ENCODE measurements at regions not wholly inside any gene's neighbourhood (a gene's known extent, or its start where the extent isn't known, plus 50 kb on each side); places are given as distances from the start of the nearest gene placed in this dataset.
"Not testable (repeated sequence)": the region's sequence is repeated elsewhere in the genome, so short reads cannot be mapped to it uniquely, and the experiment has no call there.

- Mint-ChIP-seq H3K36me3 (no peaks in the 10 kb centered on the region), H3K27me3 (no peaks in the 10 kb centered on the region), H3K9me3 (no peaks in the 10 kb centered on the region), H3K4me3 (no peak overlapping the region), H3K27ac (peak overlapping the region in 1 of 6 donors; percentile 49), H3K4me1 (peaks cover 18 to 44% (median 26%) of the 10 kb centered on the region in 3 donors)
- DNase-seq (no peak), ATAC-seq (ENCODE audit: low read depth in 2 of 2) (no peak)
Observed at GRCh38 chr16:29321585-29321984, 84.9 kb downstream of the NPIPB11 start.

- H3K27me3 Mint-ChIP-seq = no peaks in the 10 kb centered on the region
- H3K4me3 Mint-ChIP-seq = no peak overlapping the region
- H3K9me3 Mint-ChIP-seq = no peaks in the 10 kb centered on the region
- DNase-seq (no peak), ATAC-seq (ENCODE audit: low read depth in 2 of 2) (no peak)
- no peaks in the 10 kb centered on the region for H3K36me3 Mint-ChIP-seq
- peaks cover 22 to 42% (median 27%) of the 10 kb centered on the region in 3 donors for H3K4me1 Mint-ChIP-seq
- H3K27ac Mint-ChIP-seq = peak overlapping the region in 1 of 6 donors; percentile 14
Observed at GRCh38 chr16:29321000-29321393, 85.5 kb downstream of the NPIPB11 start.

GRCh38 chr16:29320274-29320999, 86.1 kb downstream of the NPIPB11 start:
- H3K36me3 Mint-ChIP-seq = no peaks in the 10 kb centered on the region
- H3K27ac Mint-ChIP-seq = peak overlapping the region in 1 of 6 donors; percentile 68
- no peaks in the 10 kb centered on the region for H3K27me3 Mint-ChIP-seq
- DNase-seq (no peak), ATAC-seq (ENCODE audit: low read depth in 2 of 2) (no peak)
- H3K4me1 Mint-ChIP-seq = peaks cover 23 to 40% (median 26%) of the 10 kb centered on the region in 3 donors
- no peaks in the 10 kb centered on the region for H3K9me3 Mint-ChIP-seq
- peak overlapping the region in 1 of 8 donors; percentile 57 for H3K4me3 Mint-ChIP-seq

GRCh38 chr16:29319726-29320125, 86.8 kb downstream of the NPIPB11 start:
- DNase-seq = no peak
- H3K9me3 Mint-ChIP-seq = no peaks in the 10 kb centered on the region
- H3K27me3 Mint-ChIP-seq = no peaks in the 10 kb centered on the region
- H3K4me3 Mint-ChIP-seq = no peak overlapping the region
- ATAC-seq (ENCODE audit: low read depth in 2 of 2) = no peak
- H3K4me1 Mint-ChIP-seq = peaks cover 23 to 37% (median 26%) of the 10 kb centered on the region in 3 donors
- H3K27ac Mint-ChIP-seq = peak overlapping the region in 3 of 6 donors; percentile 26 to 57 (median 32)
- H3K36me3 Mint-ChIP-seq = no peaks in the 10 kb centered on the region

- ATAC-seq (ENCODE audit: low read depth in 2 of 2) = peak in 1 of 2 donors; percentile 16
- H3K9me3 Mint-ChIP-seq, DNase-seq, H3K36me3 Mint-ChIP-seq, H3K27me3 Mint-ChIP-seq: not testable (repeated sequence)
- H3K4me1 Mint-ChIP-seq = peaks cover 18 to 35% (median 24%) of the 10 kb centered on the region in 3 donors
- peak overlapping the region in 2 of 8 donors; percentile 12 to 29 for H3K4me3 Mint-ChIP-seq
- peak overlapping the region in 2 of 6 donors; percentile 17 to 76 for H3K27ac Mint-ChIP-seq
Observed at GRCh38 chr16:29318561-29318968, 87.9 kb downstream of the NPIPB11 start.

GRCh38 chr16:29318037-29318436, 88.5 kb downstream of the NPIPB11 start:
- no peaks in the 10 kb centered on the region for H3K36me3 Mint-ChIP-seq
- H3K27me3 Mint-ChIP-seq = no peaks in the 10 kb centered on the region
- ATAC-seq (ENCODE audit: low read depth in 2 of 2) (peak in 1 of 2 donors; percentile 67), DNase-seq (no peak)
- H3K4me1 Mint-ChIP-seq = peaks cover 18 to 35% (median 24%) of the 10 kb centered on the region in 3 donors
- no peak overlapping the region for H3K27ac Mint-ChIP-seq
- peak overlapping the region in 2 of 8 donors; percentile 11 to 29 for H3K4me3 Mint-ChIP-seq
- no peaks in the 10 kb centered on the region for H3K9me3 Mint-ChIP-seq

- no peak overlapping the region for H3K4me3 Mint-ChIP-seq
- no peak for ATAC-seq (ENCODE audit: low read depth in 2 of 2)
- H3K4me1 Mint-ChIP-seq = peaks cover 18 to 35% (median 24%) of the 10 kb centered on the region in 3 donors
- no peaks in the 10 kb centered on the region for H3K36me3 Mint-ChIP-seq
- H3K27ac Mint-ChIP-seq = peak overlapping the region in 2 of 6 donors; percentile 48 to 60
- no peaks in the 10 kb centered on the region for H3K9me3 Mint-ChIP-seq
- DNase-seq = no peak
- H3K27me3 Mint-ChIP-seq = no peaks in the 10 kb centered on the region
Observed at GRCh38 chr16:29317269-29317668, 89.2 kb downstream of the NPIPB11 start.

GRCh38 chr16:29316761-29317183, 89.7 kb downstream of the NPIPB11 start:
- DNase-seq (no peak), ATAC-seq (ENCODE audit: low read depth in 2 of 2) (no peak)
- peaks cover 18 to 35% (median 24%) of the 10 kb centered on the region in 3 donors for H3K4me1 Mint-ChIP-seq
- H3K27me3 Mint-ChIP-seq = no peaks in the 10 kb centered on the region
- no peaks in the 10 kb centered on the region for H3K36me3 Mint-ChIP-seq
- H3K27ac Mint-ChIP-seq = peak overlapping the region in 3 of 6 donors; percentile 48 to 65 (median 60)
- no peaks in the 10 kb centered on the region for H3K9me3 Mint-ChIP-seq
- H3K4me3 Mint-ChIP-seq = no peak overlapping the region

- Mint-ChIP-seq H3K27ac (peak overlapping the region in 2 of 6 donors; percentile 60 to 65), H3K4me1 (peaks cover 18 to 35% (median 24%) of the 10 kb centered on the region in 3 donors), H3K4me3 (peak overlapping the region in 1 of 8 donors; percentile 38), H3K9me3 (no peaks in the 10 kb centered on the region), H3K27me3 (no peaks in the 10 kb centered on the region), H3K36me3 (no peaks in the 10 kb centered on the region)
- no peak for ATAC-seq (ENCODE audit: low read depth in 2 of 2)
- DNase-seq = no peak
Observed at GRCh38 chr16:29315916-29316517, 90.5 kb downstream of the NPIPB11 start.

- Mint-ChIP-seq H3K4me3 (no peak overlapping the region), H3K9me3 (no peaks in the 10 kb centered on the region), H3K4me1 (peaks cover 13 to 31% (median 24%) of the 10 kb centered on the region in 3 donors)
Observed at GRCh38 chr16:29315046-29315445, 91.5 kb downstream of the NPIPB11 start.

GRCh38 chr16:29314292-29314934, 92.1 kb downstream of the NPIPB11 start:
- H3K9me3 Mint-ChIP-seq = no peaks in the 10 kb centered on the region
- no peak overlapping the region for H3K4me3 Mint-ChIP-seq
- H3K27me3 Mint-ChIP-seq = no peaks in the 10 kb centered on the region
- DNase-seq = no peak
- no peak for ATAC-seq (ENCODE audit: low read depth in 2 of 2)
- peak overlapping the region in 4 of 6 donors; percentile 52 to 92 (median 60) for H3K27ac Mint-ChIP-seq
- H3K36me3 Mint-ChIP-seq = no peaks in the 10 kb centered on the region
- H3K4me1 Mint-ChIP-seq = peaks cover 12 to 27% (median 24%) of the 10 kb centered on the region in 3 donors

More at GRCh38 chr16:29315046-29315445, 91.5 kb downstream of the NPIPB11 start:
- no peak for ATAC-seq (ENCODE audit: low read depth in 2 of 2)
- H3K27ac Mint-ChIP-seq = no peak overlapping the region
- DNase-seq = no peak
- no peaks in the 10 kb centered on the region for H3K36me3 Mint-ChIP-seq
- no peaks in the 10 kb centered on the region for H3K27me3 Mint-ChIP-seq

- no peak for ATAC-seq (ENCODE audit: low read depth in 2 of 2)
- Mint-ChIP-seq H3K4me3 (peak overlapping the region in 1 of 8 donors; percentile 15), H3K36me3 (no peaks in the 10 kb centered on the region), H3K4me1 (peaks cover 16 to 27% (median 27%) of the 10 kb centered on the region in 3 donors), H3K9me3 (no peaks in the 10 kb centered on the region), H3K27ac (peak overlapping the region in 4 of 6 donors; percentile 11 to 92 (median 60)), H3K27me3 (no peaks in the 10 kb centered on the region)
- no peak for DNase-seq
Observed at GRCh38 chr16:29313559-29314048, 92.9 kb downstream of the NPIPB11 start.

- Mint-ChIP-seq H3K27me3 (no peaks in the 10 kb centered on the region), H3K9me3 (no peaks in the 10 kb centered on the region), H3K4me3 (no peak overlapping the region), H3K4me1 (peaks cover 16 to 32% (median 24%) of the 10 kb centered on the region in 3 donors), H3K36me3 (no peaks in the 10 kb centered on the region), H3K27ac (peak overlapping the region in 2 of 6 donors; percentile 38 to 65)
- no peak for ATAC-seq (ENCODE audit: low read depth in 2 of 2)
- DNase-seq = no peak
Observed at GRCh38 chr16:29312835-29313558, 93.5 kb downstream of the NPIPB11 start.
